Activated CD4-positive, alpha-beta T cell treated with anti-CD3 and anti-CD28 coated beads for 24 hours (primary cell): ENCODE measurements at regions not wholly inside any gene's neighbourhood (a gene's known extent, or its start where the extent isn't known, plus 50 kb on each side); places are given as distances from the start of the nearest gene placed in this dataset.
"Not testable (repeated sequence)": the region's sequence is repeated elsewhere in the genome, so short reads cannot be mapped to it uniquely, and the experiment has no call there.

Experiments used
- DNase-seq, 2 donors: peaks; one replicate each; pipeline ENCODE4 v3.0.0-alpha.2; 2020; ENCODE audit warnings: low read depth in 2 of 2

DNA sequence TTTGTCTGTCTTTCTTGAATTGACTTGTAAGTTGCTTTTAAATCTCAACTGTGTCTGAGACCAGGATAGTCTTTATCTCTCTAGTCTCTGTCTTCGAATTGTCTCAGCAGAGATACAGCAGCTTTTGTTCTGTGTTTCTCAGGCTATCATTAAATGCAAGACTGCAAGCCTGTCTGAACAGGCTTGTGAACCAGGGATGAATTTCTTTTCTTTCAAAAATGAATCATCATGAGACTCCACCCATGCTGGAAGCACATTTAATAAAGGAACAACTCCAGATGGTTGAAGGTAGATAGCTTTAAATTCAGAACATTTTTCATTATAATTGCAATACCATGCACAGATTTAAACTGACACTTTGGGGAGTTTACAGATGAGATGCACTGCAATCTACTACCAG, 155.9 kb downstream of the SEC23IP start:
- no peak for DNase-seq

DNA sequence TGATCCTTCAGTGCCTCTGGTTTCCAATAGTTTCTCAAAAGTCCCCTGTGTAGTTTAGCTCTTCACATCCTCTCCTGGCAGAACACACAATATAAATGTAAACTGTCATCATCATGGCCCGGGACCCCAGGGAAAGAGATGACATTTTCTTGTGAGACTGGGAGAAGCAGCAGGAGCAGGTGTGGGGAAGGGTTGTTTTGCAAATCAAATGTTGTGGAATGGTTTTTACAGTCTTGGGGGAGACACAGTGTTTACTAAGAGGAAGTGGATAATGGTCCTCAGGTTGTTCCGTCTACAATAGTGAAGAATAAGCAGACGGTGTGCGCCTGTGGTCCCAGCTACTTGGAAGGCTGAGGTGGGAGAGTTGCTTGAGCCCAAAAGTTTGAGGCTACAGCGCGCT, 159.1 kb downstream of the SEC23IP start:
- no peak for DNase-seq

DNA sequence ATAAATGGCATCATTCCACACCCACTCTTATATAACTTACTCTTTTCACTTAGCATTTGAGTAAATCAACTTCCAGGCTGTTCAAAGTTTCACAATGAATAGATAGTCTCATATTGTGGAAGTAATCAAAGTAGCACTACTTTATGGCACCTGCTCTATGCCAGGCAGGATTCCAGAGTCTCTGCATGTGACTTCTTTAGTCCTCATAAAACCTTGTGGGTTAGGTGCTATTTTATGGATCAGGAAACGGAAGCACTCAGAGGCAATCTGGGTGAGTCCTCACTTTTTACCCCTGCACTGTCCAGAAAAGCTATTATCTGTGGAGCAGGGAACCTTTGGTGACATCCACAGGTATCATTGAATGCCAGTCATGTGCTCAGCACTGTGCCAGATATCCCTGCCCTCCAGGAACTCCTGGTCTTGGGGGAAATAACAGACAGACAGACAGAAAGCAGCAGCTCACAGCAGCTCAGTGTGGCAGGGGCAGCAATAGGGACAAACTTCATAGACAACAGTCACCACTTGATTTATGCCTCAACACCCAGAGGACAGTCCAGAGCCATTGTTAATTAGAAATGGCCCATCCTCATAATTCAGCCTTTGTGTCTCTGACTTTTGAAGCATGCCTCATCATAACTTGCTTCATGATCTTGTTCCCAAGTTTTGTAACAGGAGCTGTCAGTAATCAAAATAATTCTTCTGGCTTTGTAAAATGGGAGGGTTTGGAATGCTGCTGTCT, 160.6 kb downstream of the SEC23IP start:
- DNase-seq, result no peak

DNA sequence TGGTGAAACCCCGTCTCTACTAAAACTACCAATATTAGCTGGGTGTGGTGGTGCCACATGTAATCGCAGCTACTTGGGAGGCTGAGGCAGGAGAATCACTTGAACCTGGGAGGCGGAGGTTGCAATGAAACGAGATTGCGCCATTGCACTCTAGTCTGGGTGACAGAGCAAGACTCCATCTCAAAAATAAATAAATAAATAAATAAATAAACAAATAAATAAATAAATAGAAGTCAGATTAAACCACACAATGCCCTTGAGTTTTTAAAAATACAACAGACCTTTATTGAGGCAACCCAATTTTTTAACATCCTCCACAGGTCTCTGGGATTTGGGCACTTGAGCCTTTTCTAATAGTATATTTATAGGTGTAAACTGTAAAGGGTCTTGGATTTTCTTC, 167.3 kb downstream of the SEC23IP start:
- DNase-seq, result not testable (repeated sequence)

DNA sequence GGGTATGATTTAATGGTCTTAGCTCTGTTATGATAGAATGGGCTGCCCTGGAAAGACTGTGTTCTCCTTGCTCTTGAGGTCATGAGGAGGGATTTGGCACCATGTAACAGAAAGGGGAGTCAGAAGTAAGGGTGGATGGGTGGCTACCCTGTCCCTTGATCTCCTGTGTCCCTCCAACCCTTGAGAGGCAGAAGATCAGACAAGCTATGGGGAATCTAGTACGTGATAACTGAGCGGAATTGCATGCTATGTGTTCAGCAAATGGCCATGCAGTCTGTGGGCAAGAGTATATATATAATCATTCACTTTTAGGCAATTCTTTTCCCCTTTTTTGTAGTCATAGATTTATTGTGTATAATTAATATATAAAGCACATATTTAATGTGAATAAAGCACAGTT, 174.9 kb downstream of the SEC23IP start:
- DNase-seq, result no peak

DNA sequence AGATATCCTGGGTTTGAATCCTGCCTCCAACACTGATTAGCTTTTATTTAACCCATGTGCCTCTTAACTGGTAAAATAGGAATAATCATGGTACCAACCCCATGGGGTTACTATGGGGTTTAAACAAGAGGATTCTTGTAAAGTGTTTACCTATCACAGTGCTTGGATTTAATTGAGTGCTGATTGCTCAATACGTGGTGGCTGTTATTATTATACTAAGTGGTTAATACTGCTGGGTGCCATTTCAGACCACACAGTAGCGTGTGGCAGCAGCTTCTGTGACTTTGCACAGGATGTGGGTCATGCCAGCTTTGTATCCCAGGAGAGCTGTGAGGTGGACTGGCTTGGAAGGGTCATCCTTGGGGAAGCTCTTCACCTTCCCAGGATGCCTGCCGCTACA, 177.2 kb downstream of the SEC23IP start:
- DNase-seq, result no peak

DNA sequence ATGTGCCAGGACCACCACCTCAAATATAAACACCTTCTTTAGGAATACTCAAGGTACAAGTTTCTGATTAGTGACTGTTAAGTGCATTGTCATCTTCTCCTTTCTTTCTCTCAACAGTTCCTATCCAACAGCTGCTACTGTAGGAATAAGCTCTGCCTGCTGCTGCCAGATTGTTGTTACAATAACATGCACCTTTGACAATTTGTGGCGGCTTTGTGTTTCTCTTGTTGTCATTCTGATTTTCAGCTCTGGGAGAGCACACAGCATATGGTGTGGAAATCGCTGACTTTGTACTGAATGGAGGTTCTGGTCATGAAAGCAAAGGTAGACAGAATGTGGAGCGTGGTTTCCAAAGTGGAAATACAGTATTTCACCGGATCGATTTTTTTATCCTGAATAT, 182.8 kb downstream of the SEC23IP start:
- DNase-seq, result no peak

DNA sequence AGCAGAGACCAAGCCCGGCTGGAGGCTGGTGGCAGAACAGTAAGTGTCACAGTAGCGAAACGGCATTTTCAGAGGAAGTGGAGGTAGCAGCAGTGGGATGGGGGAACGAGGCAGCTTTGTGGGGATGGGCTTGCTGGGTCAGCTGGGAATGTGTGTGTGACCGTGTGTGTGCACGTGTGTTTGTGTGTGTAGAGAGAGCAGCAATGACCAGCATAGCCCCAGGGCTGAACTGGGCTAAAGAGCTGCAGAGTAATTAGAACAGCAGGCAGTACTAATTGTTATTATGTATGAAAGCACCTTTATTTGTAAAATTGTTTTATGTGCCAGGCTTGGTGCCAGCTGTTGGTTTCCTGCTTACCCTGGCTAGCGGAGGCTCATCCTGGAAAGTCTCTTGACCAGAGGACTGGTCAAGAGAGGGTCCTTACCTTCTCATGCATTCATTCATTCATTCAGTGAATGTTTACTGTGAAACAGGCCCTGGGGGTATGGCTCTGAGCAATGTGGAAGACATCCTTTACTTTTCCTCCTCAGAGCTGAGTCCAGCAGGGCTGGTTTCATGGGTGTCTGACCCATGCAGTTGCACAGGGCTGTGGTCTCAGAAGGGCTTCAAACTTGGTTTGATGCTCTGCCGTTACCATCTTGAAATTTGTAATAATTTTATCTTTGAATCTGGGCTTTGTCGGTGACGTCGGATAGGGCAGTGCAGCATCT, 184.6 kb downstream of the SEC23IP start:
- no peak for DNase-seq

DNA sequence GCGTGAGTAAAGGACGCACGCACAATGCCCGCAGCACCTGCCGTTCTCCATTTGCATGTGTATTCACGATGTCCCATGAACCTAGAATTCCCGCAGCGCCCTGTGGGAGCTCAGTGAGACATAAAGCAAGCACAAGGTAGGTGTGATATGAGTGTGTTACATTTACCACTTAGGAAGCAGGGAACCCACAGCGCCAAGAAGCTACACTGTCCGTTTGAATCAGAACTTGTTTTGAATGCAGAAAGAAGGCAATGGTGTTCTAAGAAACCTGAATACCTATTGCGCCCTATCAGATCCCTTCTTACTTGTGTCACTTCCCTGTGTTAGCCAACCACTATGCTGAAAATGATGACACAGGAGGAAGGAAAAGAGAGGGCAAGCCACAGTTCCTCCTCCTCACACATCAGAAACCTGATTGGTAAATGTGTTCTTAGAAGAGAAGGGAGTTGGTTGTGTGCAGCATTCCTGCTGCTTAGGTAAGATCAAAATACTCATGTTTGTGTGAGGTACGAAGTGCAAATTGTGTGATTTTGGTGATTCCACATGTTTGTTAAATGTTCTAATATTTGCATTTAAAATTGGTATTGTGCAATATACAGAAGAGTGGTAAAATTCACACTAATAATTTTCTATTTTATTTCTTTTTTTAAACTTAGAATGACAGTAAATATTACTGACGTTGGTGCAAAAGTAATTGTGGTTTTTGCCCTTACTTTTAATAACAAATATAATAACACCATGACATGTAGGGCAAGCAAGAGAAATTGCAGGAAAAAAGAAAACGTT, 185.4 kb downstream of the SEC23IP start:
- DNase-seq, result no peak

DNA sequence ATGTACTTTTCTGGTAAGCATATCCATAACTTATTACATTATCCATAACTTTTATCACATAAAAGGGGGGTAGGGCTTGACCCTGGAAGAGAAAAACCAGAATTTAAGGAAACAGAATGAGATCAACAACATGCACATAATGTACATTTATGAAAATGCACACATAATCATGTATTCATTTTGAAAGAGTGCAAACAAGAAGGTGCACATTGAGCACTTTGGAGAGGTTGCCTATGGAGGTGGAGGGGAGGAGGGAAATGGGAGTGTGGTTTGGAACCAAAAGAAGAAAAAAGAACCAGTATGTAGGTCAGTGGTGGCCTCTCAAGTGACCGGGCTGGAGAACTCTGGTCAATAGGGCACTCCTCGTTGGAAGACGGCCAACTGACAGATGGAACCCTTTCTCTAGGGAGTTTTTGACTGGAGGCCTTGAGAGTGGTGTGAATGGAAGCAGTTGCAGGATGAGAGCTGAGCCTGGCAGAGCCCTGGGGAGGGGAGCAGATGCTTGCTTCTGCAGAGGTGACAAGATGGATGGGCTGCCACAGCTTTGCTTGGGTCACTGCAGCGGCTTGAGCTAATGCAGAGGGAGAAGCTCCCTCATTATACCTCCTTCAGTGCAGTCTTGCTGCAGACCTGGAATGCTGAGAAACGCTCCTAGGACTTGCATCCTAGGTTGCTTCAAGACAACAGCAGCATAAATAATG, 192.7 kb downstream of the SEC23IP start:
- DNase-seq, result no peak

DNA sequence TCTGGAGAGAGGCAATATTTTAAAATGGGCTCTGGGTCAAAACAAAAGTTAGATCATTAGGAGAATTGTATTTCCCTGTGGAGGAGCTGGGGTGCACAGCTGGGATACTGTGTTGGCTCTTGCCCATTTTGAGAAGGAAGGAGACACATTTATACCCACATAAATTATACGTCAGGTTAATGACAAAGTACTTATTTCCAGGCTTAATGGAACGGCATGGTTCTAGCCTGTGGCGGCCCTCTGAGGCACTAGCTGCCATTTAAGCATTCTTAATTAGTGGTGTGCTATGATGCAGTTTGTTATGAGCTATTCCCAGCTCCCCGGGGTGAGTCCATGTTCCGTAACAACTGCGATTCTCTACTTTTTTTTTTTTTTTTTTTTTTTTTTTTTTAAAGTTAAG, 193.5 kb downstream of the SEC23IP start:
- no peak for DNase-seq

DNA sequence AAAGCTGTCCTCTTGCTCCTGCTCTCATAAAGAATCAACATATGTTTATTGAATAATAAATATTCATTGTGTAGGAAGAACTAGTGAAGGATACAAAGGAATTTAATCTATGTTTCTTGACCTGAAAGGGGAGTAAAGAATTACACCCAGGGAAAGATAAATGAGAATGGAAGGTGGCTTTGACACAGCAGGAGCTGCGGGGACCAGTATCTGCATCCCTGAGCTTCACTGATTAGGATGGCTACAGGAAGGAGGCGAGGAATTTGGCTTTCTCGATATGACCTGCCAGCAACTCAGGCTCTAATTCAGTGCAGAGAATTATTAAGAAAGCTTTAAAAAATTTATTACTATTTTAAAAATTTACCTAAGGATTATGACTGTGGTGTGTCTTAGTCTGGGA, 194.6 kb downstream of the SEC23IP start:
- DNase-seq, result no peak

DNA sequence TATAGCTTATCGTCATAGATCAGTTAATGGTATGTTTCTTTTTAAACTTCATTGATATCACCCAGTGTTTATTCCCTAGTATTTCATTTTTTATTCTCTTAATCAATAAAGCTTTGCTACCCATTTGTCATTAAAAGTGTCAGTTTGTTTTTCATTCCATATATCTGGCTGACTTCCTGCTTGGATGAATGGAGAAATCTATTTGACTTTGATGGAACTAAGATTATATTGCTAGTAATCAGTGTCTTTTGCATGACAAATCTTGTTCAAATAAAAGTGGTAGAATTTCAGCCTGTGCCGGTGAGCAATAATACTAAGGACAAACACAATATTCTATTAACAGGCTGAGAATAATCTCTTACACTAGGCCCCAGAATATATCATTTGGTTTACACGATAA, 203.3 kb downstream of the SEC23IP start:
- DNase-seq, result no peak

DNA sequence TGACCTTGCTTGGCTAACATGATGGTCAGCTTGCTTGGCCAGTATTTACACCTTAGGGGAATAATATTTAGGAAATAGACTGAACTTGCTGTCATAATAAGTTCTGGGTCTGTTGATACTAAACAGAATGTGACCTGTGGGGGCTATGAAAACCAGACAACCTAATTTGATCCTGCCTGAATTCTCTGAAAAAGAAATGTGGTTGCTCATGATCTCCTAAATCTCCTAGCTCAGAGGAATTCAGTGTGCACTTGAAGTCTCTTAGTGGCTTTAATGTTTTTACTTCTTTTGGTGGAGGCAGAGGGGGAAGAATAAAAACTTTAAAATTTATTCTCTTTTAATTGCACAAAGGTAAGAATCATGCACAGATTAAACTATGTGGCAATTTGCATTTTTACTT, 205.2 kb downstream of the SEC23IP start:
- no peak for DNase-seq

DNA sequence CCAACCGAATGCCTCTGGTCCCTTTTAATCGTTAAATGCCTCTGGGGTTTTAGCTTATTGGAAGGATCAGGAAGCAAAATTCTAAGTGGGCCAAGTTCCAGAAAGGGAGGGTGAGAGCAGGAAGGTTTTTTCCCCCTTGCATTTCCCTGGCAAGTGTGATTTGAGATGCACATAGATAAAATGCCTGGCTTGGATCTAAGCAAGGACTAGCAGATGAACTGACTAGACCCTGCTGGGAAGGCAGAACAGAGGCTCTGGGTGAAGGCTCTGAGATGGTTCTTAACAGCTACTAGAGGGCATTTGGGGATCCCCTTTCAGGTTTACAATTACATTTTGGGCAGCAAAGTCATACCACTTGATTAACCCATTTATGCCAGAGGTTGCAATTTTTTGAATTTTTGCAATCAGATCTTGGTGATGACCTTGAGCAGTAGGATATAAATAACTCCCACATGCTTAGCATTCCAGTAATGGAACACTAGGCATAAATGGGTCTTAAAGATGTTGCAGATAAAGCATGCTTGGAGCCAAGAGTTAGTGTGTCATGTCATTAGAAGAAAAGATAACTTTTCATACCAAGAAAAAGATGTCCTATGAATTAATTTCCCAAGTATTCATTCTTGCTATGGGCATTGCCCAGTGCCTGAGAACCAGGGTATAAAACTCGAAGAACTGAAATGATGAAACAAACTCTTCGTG, 205.9 kb downstream of the SEC23IP start:
- DNase-seq, result no peak

DNA sequence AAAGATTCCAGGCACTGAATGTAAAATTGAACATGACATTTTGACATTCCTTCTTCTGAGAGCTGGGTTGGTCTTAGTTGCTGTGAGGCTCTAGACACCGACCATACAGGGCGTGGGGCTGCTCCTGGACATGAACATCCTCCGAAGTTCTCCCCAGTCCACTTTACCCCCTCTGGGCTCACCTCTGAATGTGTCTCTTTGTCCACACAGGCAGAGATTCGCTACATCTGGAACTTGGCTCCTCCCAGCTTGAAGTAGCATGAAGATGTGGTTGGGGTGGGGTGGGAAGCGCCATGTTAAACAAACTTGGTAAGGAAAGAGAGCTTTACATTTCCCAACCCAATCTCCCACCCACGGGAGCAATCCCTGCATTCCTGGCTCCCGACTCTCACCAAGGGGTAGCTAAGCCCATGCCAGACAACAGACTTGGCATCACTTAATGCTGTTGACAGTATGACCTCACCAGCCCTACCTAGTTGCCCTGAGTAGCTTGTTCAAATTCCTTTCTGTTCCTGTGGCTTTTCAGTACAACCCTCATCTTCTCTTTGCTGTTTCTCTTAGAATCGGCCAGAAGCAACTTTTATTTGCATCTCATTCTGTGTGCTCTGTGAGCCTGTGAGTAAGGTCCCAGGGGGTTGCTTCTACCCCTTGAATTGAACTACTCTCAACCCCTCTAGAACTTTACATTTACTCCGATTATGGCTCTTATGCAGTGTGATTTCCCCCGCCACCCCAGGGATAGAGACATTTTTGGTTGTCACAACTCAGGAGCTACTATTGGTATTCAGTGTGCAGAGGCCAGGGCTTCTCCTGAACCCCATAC, 211.4 kb downstream of the SEC23IP start:
- DNase-seq, result no peak

DNA sequence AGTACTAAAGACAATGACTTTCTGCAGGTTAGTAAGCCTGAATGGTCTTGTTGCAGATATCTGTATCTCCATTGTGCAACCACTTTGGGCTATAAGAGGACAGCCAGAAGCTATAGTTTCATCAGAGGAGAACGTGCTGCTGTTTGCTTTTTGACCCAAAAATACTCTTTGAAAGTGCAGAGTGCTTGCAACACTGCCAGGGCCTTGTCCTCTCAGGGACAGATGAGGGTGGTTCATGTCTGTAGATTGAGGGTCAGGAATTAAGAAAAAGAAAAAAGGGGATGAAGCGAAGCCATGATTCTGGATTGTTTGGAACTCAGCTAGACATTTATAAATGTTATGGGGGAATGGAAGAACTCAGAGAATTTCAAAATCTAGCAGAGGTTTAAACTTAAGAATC, 212.5 kb downstream of the SEC23IP start:
- DNase-seq, result no peak

DNA sequence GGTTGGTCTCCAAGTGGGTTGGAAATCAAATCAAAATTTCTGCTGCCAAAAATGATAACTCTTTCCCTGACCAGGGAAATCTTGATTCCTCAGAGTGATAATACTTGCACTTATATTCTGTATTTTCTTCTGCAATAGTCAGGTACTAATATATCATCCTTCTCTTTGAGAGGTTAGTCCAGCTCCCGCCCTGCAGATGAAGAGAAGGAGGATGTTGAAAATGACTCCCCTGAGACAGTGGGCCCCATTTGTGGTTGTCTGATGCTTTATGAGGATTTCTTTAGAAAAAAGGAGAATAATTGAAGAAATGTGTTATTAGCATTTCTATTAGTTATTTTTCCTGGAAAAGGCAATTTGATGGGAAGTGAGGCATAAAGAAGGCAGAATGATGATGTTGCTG, 213.0 kb downstream of the SEC23IP start:
- DNase-seq, result no peak

DNA sequence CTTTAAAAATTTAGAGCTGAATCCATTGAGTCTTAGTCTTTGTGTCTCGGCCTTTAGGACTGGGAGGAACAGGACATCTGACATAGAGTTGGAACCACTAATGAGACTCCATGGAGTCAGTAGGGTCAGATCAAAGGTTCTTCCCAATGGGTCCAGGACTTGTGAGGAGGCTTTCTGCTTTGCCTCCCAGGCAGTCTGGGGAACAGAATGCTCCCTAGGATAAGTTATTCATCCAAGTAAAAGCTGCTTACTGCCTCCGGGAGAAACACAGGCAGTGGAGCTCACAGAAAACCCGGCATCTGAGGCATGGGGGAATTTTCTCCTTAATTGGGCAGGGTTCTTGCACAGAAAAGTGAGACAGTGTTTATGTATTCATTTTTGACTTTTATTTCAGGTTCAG, 216.4 kb downstream of the SEC23IP start:
- no peak for DNase-seq

DNA sequence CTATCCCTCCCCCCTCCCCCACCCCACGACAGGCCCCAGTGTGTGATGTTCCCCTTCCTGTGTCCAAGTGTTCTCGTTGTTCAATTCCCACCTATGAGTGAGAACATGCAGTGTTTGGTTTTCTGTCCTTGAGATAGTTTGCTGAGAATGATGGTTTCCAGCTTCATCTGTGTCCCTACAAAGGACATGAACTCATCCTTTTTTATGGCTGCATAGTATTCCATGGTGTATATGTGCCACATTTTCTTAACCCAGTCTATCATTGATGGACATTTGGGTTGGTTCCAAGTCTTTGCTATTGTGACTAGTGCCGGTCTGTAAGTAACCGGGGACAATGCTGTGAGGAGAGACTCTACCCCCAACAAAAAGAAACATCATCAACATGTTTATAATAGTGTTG, 217.2 kb downstream of the SEC23IP start:
- DNase-seq, result not testable (repeated sequence)

DNA sequence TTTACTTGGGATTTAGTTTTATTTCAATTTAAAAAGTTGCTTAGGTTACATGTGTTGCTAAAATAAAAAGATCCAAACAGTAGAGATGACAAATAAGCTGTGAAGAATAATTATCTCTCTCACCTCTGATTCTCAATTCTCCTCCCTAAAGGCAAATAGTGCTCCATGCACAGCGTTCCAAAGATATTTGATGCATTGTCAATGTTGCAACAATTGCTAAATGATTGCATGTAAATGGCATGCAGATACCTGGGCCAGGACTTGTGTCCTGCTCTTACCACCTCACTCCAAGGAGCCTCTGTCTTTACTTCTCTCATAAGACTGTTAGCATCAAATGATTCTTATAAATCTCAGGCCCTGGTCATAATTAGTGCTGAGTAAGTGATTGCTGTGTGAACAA, 217.7 kb downstream of the SEC23IP start:
- no peak for DNase-seq
